Spleen (tissue), 11 donors: ENCODE measurements at regions not wholly inside any gene's neighbourhood (a gene's known extent, or its start where the extent isn't known, plus 50 kb on each side); places are given as distances from the start of the nearest gene placed in this dataset.
"Not testable (repeated sequence)": the region's sequence is repeated elsewhere in the genome, so short reads cannot be mapped to it uniquely, and the experiment has no call there.

Source experiments
- DNase-seq: peaks from one replicate; pipeline ENCODE4 v3.0.0-alpha.2; 2020
- H3K27ac ChIP-seq, 8 donors: fragments of 200-600 bp; sonication (generic) in 7 of 8; 1 replicate in 4 of 8; 2 replicates in 4 of 8; pipeline versions ENCODE4 v1.5.0 to v1.8.0; 2016 to 2021; ENCODE audit warnings: inconsistent platforms in 4 of 8, mild to moderate bottlenecking in 4 of 8, moderate library complexity in 1 of 8
- H3K27me3 ChIP-seq, 7 donors: fragments of 200-600 bp; sonication (generic) in 6 of 7; replicated peaks in 1 of 7; 1 replicate in 4 of 7; 2 replicates in 3 of 7; pipeline versions ENCODE4 v1.5.0 to v1.8.0; 2016 to 2021; ENCODE audit warnings: inconsistent platforms in 3 of 7, mild to moderate bottlenecking in 1 of 7
- H3K36me3 ChIP-seq, 6 donors: fragments of 200-600 bp; sonication (generic) in 5 of 6; 1 replicate in 4 of 6; 2 replicates in 2 of 6; pipeline versions ENCODE4 v1.5.0 to v1.8.0; 2016 to 2021; ENCODE audit warnings: inconsistent platforms in 2 of 6
- H3K4me1 ChIP-seq, 6 donors: fragments of 200-600 bp; sonication (generic) in 5 of 6; 1 replicate in 3 of 6; 2 replicates in 3 of 6; pipeline versions ENCODE4 v1.5.0 to v1.8.0; 2016 to 2021; ENCODE audit warnings: inconsistent platforms in 3 of 6
- H3K4me3 ChIP-seq, 8 donors: fragments of 200-600 bp; sonication (generic) in 7 of 8; 1 replicate in 4 of 8; 2 replicates in 4 of 8; pipeline versions ENCODE4 v1.5.0 to v1.8.0; 2016 to 2021; ENCODE audit warnings: inconsistent platforms in 4 of 8, mild to moderate bottlenecking in 4 of 8, moderate library complexity in 2 of 8
- H3K9me3 ChIP-seq, 8 donors: fragments of 200-600 bp; sonication (generic) in 7 of 8; 1 replicate in 4 of 8; 2 replicates in 4 of 8; pipeline versions ENCODE4 v1.5.0 to v1.8.0; 2016 to 2021; ENCODE audit warnings: inconsistent platforms in 4 of 8
- WGBS, 5 donors: extraction: QIAGEN DNeasy Blood & Tissue Kit in 3 of 5; methylation state at CpG; one replicate each; pipeline versions ENCODE4 v1.1.5 to v1.1.7; 2013 to 2018; 5-methylcytosine and 5-hydroxymethylcytosine counted together
- intact Hi-C: fragments of 100-400 bp; cut with DNase I; formaldehyde crosslinking; loops from one replicate; pipeline ENCODE4 v1.15.0; 2023; ENCODE audit warnings: low total_unique reads
- donor health status: healthy with polysubstance abuse.
- donor health status: DM: no; HTN: no; CAD: no; lungs with moderate emphysema.
- donor health status: DM: no; HTN: no; CAD: no.
- donor health status: Bipolar disorder and iron deficiency.
- donor health status: healthy.
- donor health status: DM: no; HTN: no; CAD: no.
- donor health status: DM: yes; HTN: yes; CAD: no.

DNA sequence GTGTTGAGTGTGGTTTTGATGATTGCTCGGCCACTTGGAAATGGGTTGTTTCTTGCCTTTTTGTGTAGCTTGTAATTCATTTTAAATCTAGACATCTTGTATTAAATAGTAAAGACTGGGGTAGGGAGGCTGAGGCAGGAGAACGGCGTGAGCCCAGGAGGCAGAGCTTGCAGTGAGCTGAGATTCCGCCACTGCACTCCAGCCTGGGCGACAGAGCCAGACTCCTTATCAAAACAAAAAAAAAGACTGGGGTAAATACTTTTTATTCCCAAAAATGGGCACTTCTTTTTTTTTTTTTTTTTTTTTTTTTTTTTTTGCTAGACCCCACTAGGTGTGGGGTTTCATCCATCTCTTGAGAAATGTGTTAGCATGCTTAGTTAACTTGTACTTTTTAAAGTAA, 258.8 kb upstream of the FAM240B start:
- H3K4me3 ChIP-seq, intact Hi-C loops, H3K4me1 ChIP-seq, H3K36me3 ChIP-seq, DNase-seq, H3K9me3 ChIP-seq, H3K27ac ChIP-seq, H3K27me3 ChIP-seq: not testable (repeated sequence)
- WGBS, 5 donors = 87 to 100% (median 96%) methylated on average over 4 of the region's 5 CpGs

GRCh38 chr9:38969480-38969879, 249.5 kb upstream of the FAM240B start:
- H3K9me3 ChIP-seq, H3K36me3 ChIP-seq, H3K27ac ChIP-seq, H3K27me3 ChIP-seq, H3K4me3 ChIP-seq, intact Hi-C loops, DNase-seq, H3K4me1 ChIP-seq: not testable (repeated sequence)
- 42 to 69% (median 54%) methylated on average over 3 to 4 of the region's 5 CpGs for WGBS, 5 donors

GRCh38 chr9:38968651-38969374, 248.9 kb upstream of the FAM240B start:
- H3K36me3 ChIP-seq, H3K4me3 ChIP-seq, H3K9me3 ChIP-seq, DNase-seq, H3K27me3 ChIP-seq, H3K4me1 ChIP-seq, intact Hi-C loops, H3K27ac ChIP-seq: not testable (repeated sequence)
- WGBS, 5 donors = 51 to 100% (median 61%) methylated on average over 1 to 5 of the region's 10 CpGs

DNA sequence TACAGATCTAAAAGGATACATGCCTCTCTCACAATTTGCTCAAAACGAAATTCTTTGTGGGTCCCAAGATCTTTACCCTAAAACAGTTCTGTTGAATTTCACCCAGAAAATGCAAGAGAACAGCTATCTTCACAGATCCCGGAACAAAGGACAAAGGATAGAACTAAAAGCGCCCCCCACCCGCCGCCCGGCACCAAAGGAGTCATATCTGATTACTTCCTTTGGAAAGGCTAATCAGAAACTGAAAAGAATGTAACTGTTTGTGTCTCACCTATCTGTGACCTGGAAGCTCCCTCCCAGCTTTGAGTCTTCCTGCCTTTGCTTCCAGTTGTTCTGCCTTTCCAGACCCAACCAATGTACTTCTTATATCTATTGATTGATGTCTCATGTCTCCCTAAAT, 247.9 kb upstream of the FAM240B start:
- intact Hi-C loops, H3K4me1 ChIP-seq, H3K27ac ChIP-seq, H3K9me3 ChIP-seq, H3K36me3 ChIP-seq, DNase-seq, H3K27me3 ChIP-seq, H3K4me3 ChIP-seq: not testable (repeated sequence)
- no CpG with 5 or more reads among the region's 6 CpGs for WGBS, 5 donors

GRCh38 chr9:38967285-38967684, 247.4 kb upstream of the FAM240B start:
- H3K27me3 ChIP-seq, DNase-seq, H3K27ac ChIP-seq, H3K4me3 ChIP-seq, H3K9me3 ChIP-seq, intact Hi-C loops, H3K4me1 ChIP-seq, H3K36me3 ChIP-seq: not testable (repeated sequence)
- WGBS, 5 donors = no CpG with 5 or more reads among the region's 3 CpGs

DNA sequence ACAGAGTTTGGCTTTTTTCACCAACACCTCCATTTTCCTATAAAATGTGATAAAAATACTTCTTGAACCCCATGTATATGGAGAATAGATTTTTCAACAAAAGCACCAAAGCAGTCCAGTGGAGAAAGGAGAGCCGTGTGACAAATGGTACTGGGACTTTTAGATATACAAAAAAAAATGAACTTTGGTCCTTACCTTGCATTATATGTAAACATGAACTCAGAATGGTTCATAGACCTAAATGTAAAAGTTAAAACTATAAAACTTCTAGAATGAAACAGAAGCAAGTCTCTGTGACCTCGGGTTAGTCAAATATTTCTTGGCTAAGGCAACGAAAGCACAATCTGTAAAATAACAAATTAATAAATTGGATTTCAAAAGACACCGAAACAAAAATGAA, 239.9 kb upstream of the FAM240B start:
- DNase-seq, H3K27me3 ChIP-seq, H3K27ac ChIP-seq, H3K9me3 ChIP-seq, H3K4me1 ChIP-seq, H3K36me3 ChIP-seq, H3K4me3 ChIP-seq, intact Hi-C loops: not testable (repeated sequence)
- no CpG with 5 or more reads among the region's 4 CpGs for WGBS, 5 donors

DNA sequence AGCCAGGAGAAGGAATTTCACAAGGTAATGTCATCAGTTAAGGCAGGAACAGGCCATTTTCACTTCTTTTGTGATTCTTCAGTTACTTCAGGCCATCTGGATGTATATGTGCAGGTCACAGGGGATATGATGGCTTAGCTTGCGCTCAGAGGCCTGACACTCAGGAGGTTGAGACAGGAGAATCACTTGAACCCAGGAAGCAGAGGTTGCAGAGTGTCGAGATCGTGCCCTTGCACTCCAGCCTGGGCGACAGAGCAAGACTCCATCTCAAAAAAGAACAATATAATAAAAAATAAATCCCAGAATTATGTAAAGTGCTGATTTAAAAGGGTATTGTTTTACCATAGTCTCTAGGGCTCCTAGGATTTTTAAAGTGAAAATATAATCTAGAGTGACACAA, 235.9 kb upstream of the FAM240B start:
- intact Hi-C loops, H3K36me3 ChIP-seq, DNase-seq, H3K4me3 ChIP-seq, H3K9me3 ChIP-seq, H3K27ac ChIP-seq, H3K27me3 ChIP-seq, H3K4me1 ChIP-seq: not testable (repeated sequence)
- 75 to 82% (median 76%) methylated on average over 4 of the region's 4 CpGs for WGBS, 5 donors

GRCh38 chr9:38952715-38953341, 232.9 kb upstream of the FAM240B start:
- H3K4me1 ChIP-seq, H3K27ac ChIP-seq, intact Hi-C loops, DNase-seq, H3K9me3 ChIP-seq, H3K27me3 ChIP-seq, H3K4me3 ChIP-seq, H3K36me3 ChIP-seq: not testable (repeated sequence)
- 76 to 88% (median 82%) methylated on average over 3 to 5 of the region's 8 CpGs for WGBS, 5 donors

- intact Hi-C loops, H3K36me3 ChIP-seq: not testable (repeated sequence)
- WGBS, 5 donors = no CpG with 5 or more reads among the region's 8 CpGs
Observed at GRCh38 chr9:38945929-38946570, 226.1 kb upstream of the FAM240B start.

DNA sequence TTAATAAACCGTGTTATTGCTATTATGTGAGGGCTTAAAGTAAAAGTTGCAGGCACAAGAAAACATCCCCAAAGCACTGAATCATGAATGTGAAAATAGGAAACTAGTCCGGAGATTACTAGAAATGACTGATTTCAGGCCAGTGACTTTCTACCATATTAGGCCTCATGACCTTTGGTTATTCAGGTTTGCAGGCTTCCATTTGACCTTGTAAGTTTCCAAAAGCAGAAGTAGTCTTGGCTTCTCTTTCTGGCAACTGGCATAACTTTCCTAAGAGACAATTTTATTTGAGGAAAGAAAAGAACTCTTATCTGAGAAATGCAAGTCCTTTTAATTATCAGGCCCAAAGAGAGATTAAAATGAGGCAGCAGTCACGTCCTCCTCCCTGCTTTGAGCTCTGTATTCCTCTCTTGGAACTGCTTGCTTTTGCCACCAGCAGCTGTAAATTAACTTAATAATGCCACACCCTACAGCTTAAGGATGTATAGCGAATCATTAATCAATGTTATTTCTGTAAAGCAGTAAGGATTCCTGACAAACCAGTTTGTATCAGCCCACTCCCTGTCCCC, 225.0 kb upstream of the FAM240B start:
- H3K4me1 ChIP-seq, DNase-seq, H3K27me3 ChIP-seq, H3K9me3 ChIP-seq, intact Hi-C loops, H3K4me3 ChIP-seq, H3K36me3 ChIP-seq, H3K27ac ChIP-seq: not testable (repeated sequence)
- no CpG with 5 or more reads among the region's 4 CpGs for WGBS, 5 donors

More at GRCh38 chr9:38945929-38946570, 226.1 kb upstream of the FAM240B start:
- not testable (repeated sequence) for H3K9me3 ChIP-seq, H3K27me3 ChIP-seq, DNase-seq, H3K4me3 ChIP-seq, H3K27ac ChIP-seq, H3K4me1 ChIP-seq

- DNase-seq, intact Hi-C loops, H3K4me1 ChIP-seq, H3K27me3 ChIP-seq, H3K36me3 ChIP-seq, H3K4me3 ChIP-seq, H3K27ac ChIP-seq, H3K9me3 ChIP-seq: not testable (repeated sequence)
- WGBS, 5 donors = no CpG with 5 or more reads among the region's 9 CpGs
Observed at GRCh38 chr9:38940501-38940900, 220.6 kb upstream of the FAM240B start.
